ENCODE measurements at regions not wholly inside any gene's neighbourhood (a gene's known extent, or its start where the extent isn't known, plus 50 kb on each side); places are given as distances from the start of the nearest gene placed in this dataset.

DNA sequence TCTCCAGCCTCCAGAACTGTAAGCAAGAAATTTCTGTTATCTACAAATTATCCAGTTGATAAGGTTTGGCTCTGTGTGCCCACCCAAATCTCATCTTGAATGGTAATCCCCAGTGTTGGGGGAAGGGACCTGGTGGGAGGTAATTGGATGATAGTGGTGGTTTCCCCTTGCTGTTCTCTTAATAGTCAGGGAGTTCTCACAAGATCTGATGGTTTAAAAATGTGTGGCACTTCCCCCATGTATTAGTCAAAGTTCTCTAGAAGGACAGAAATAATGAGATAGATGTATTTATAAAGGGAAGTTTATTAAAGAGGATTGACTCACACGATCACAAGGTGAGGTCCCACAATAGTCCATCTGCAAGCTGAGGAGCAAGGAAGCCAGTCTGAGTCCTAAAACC is 56.2 kb upstream of the APBB1IP start:
- TF ChIP-seq, protein P1, sequence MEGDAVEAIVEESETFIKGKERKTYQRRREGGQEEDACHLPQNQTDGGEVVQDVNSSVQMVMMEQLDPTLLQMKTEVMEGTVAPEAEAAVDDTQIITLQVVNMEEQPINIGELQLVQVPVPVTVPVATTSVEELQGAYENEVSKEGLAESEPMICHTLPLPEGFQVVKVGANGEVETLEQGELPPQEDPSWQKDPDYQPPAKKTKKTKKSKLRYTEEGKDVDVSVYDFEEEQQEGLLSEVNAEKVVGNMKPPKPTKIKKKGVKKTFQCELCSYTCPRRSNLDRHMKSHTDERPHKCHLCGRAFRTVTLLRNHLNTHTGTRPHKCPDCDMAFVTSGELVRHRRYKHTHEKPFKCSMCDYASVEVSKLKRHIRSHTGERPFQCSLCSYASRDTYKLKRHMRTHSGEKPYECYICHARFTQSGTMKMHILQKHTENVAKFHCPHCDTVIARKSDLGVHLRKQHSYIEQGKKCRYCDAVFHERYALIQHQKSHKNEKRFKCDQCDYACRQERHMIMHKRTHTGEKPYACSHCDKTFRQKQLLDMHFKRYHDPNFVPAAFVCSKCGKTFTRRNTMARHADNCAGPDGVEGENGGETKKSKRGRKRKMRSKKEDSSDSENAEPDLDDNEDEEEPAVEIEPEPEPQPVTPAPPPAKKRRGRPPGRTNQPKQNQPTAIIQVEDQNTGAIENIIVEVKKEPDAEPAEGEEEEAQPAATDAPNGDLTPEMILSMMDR (conservative IDR thresholded peaks at IDR 0.05; ENCODE audit: low read depth, low read length): no peak
- no peak overlapping the region for H3K4me3 ChIP-seq (ENCODE audit: low read depth, low read length)
- no peak for DNase-seq (ENCODE audit: low read depth)

DNA sequence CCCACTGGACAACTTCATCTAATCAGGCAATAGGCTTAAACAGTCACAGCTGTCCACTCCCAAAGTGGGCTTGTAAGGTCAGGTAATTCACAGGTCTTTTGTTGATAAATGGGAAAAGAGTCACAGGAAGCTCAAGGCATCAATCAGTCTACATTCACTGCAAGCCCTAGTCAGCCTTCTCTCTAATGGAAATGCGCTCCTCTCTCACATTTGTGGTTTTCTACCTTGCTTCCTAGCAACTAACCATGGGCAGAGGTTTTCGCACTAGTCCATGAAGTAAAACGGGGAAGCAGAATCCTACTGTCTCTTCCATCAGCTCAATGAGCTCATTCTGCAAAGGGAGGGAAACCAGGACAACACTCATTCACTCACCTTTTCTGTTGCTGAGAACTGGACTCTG is 53.5 kb upstream of the APBB1IP start:
- no peak overlapping the region for H3K4me3 ChIP-seq (ENCODE audit: low read depth, low read length)
- no peak for DNase-seq (ENCODE audit: low read depth)
- TF ChIP-seq, protein P1 (conservative IDR thresholded peaks at IDR 0.05; ENCODE audit: low read depth, low read length): no peak

DNA sequence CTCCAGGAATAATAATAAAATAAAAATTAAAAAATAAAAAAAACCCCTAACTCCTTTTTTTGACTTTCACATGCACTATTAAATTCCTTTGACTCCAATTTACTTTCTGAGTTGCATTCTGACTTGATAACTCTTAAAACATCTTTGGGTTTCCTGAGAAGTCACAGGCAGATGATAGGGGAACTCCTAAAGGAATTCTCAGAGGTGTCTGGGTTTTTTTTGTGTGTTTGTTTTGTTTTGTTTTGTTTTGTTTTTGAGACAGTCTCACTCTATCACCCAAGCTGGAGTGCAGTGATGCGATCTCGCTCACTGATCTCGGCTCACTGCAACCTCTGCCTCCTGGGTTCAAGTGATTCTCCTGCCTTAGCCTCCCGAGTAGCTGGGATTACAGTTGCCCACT is 52.7 kb upstream of the APBB1IP start:
- H3K4me3 ChIP-seq (ENCODE audit: low read depth, low read length): no peak overlapping the region
- no peak for DNase-seq (ENCODE audit: low read depth)
- TF ChIP-seq, protein P1 (conservative IDR thresholded peaks at IDR 0.05; ENCODE audit: low read depth, low read length): no peak

DNA sequence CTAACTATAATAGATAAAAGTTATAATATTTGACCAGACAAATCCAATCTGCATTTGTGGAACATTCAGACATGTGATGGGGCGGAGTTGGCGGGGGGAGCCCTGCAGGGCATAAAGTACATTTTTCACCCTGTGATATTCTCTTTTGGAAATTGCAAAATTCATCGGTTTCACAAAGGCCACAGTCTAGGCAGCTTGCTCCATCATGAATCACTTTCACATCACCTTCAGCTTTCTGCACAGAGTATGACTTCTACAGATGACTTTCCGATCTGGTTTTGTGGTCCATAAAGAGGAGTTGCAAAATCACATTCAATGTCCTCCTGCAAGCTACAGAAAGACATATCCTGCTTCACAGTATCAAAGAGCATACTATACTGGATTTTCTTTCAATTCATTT is 51.4 kb upstream of the APBB1IP start:
- H3K4me3 ChIP-seq (ENCODE audit: low read depth, low read length): no peak overlapping the region
- TF ChIP-seq, protein P1 (conservative IDR thresholded peaks at IDR 0.05; ENCODE audit: low read depth, low read length): no peak
- no peak for DNase-seq (ENCODE audit: low read depth)

Data from epithelial cell of proximal tubule (primary cell).